ENCODE measurements at regions not wholly inside any gene's neighbourhood (a gene's known extent, or its start where the extent isn't known, plus 50 kb on each side); places are given as distances from the start of the nearest gene placed in this dataset.

- no peaks in the 10 kb centered on the region for H3K27me3 Mint-ChIP-seq (ENCODE audit: low read depth)
These were observed 237.5 kb downstream of the GLI2 start for GRCh38 chr2:120973196-120973595.

GRCh38 chr2:120974950-120975349 is 239.3 kb downstream of the GLI2 start:
- no peaks in the 10 kb centered on the region for H3K9me3 Mint-ChIP-seq (ENCODE audit: low read depth)
- no peaks in the 10 kb centered on the region for H3K27me3 Mint-ChIP-seq (ENCODE audit: low read depth)
- H3K4me1 Mint-ChIP-seq (ENCODE audit: low read depth): peaks cover 6% of the 10 kb centered on the region
- TF ChIP-seq CTCF (IDR thresholded peaks at IDR 0.05): no peak
- peaks cover 41% of the 10 kb centered on the region for H3K36me3 Mint-ChIP-seq (ENCODE audit: low read depth)
- no peak overlapping the region for H3K4me3 Mint-ChIP-seq (ENCODE audit: unreplicated experiment)
- no peak overlapping the region for H3K27ac Mint-ChIP-seq (ENCODE audit: unreplicated experiment)
- no peak for DNase-seq (ENCODE audit: low spot score)

More at GRCh38 chr2:120973196-120973595, 237.5 kb downstream of the GLI2 start:
- no peaks in the 10 kb centered on the region for H3K4me1 Mint-ChIP-seq (ENCODE audit: low read depth)
- peak; percentile 60 for DNase-seq (ENCODE audit: low spot score)
- no peaks in the 10 kb centered on the region for H3K9me3 Mint-ChIP-seq (ENCODE audit: low read depth)
- H3K4me3 Mint-ChIP-seq (ENCODE audit: unreplicated experiment): no peak overlapping the region
- no peak overlapping the region for H3K27ac Mint-ChIP-seq (ENCODE audit: unreplicated experiment)
- no peak for TF ChIP-seq CTCF (IDR thresholded peaks at IDR 0.05)
- H3K36me3 Mint-ChIP-seq (ENCODE audit: low read depth): peaks cover 49% of the 10 kb centered on the region

- no peak overlapping the region for H3K27ac Mint-ChIP-seq (ENCODE audit: unreplicated experiment)
- peak; percentile 41 for DNase-seq (ENCODE audit: low spot score)
- peaks cover 45% of the 10 kb centered on the region for H3K36me3 Mint-ChIP-seq (ENCODE audit: low read depth)
- TF ChIP-seq CTCF (IDR thresholded peaks at IDR 0.05): no peak
- H3K9me3 Mint-ChIP-seq (ENCODE audit: low read depth): no peaks in the 10 kb centered on the region
- H3K27me3 Mint-ChIP-seq (ENCODE audit: low read depth): no peaks in the 10 kb centered on the region
- H3K4me3 Mint-ChIP-seq (ENCODE audit: unreplicated experiment): no peak overlapping the region
- H3K4me1 Mint-ChIP-seq (ENCODE audit: low read depth): peaks cover 6% of the 10 kb centered on the region
These were observed 241.0 kb downstream of the GLI2 start for GRCh38 chr2:120976501-120977307.

GRCh38 chr2:120977582-120978358 is 242.1 kb downstream of the GLI2 start:
- H3K9me3 Mint-ChIP-seq (ENCODE audit: low read depth): no peaks in the 10 kb centered on the region
- H3K36me3 Mint-ChIP-seq (ENCODE audit: low read depth): peaks cover 41% of the 10 kb centered on the region
- no peak overlapping the region for H3K4me3 Mint-ChIP-seq (ENCODE audit: unreplicated experiment)
- DNase-seq (ENCODE audit: low spot score): peak; percentile 72
- TF ChIP-seq CTCF (IDR thresholded peaks at IDR 0.05): no peak
- H3K27me3 Mint-ChIP-seq (ENCODE audit: low read depth): no peaks in the 10 kb centered on the region
- H3K4me1 Mint-ChIP-seq (ENCODE audit: low read depth): peaks cover 15% of the 10 kb centered on the region
- no peak overlapping the region for H3K27ac Mint-ChIP-seq (ENCODE audit: unreplicated experiment)

- Mint-ChIP-seq H3K4me1 (ENCODE audit: low read depth) (peaks cover 23% of the 10 kb centered on the region), H3K4me3 (ENCODE audit: unreplicated experiment) (no peak overlapping the region), H3K36me3 (ENCODE audit: low read depth) (peaks cover 38% of the 10 kb centered on the region), H3K27me3 (ENCODE audit: low read depth) (no peaks in the 10 kb centered on the region), H3K9me3 (ENCODE audit: low read depth) (no peaks in the 10 kb centered on the region), H3K27ac (ENCODE audit: unreplicated experiment) (no peak overlapping the region)
- DNase-seq (ENCODE audit: low spot score): peak; percentile 72
- no peak for TF ChIP-seq CTCF (IDR thresholded peaks at IDR 0.05)
These were observed 242.8 kb downstream of the GLI2 start for GRCh38 chr2:120978359-120979050.
